ENCODE measurements at regions not wholly inside any gene's neighbourhood (a gene's known extent, or its start where the extent isn't known, plus 50 kb on each side); places are given as distances from the start of the nearest gene placed in this dataset.

DNA sequence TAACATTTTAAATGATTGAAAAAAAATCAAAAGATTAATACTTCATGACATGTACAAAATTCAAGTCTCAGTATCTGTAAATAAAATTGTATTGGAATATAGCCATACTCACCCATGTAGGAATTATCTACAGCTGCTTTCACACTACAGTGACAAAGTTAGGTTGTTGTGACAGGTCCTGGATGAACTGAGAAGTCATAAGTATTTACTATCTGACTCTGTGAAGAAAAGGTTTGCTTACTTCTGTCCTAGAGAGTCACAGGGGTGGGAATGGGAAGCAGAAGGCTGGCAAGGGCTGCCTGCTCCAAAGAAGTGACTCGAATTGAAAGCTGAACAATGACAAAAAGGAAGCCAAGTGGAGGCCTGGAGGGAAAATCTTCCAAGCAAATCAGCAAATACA is 155.2 kb downstream of the SLC30A10 start:
- no peak for DNase-seq (ENCODE audit: low read depth)

DNA sequence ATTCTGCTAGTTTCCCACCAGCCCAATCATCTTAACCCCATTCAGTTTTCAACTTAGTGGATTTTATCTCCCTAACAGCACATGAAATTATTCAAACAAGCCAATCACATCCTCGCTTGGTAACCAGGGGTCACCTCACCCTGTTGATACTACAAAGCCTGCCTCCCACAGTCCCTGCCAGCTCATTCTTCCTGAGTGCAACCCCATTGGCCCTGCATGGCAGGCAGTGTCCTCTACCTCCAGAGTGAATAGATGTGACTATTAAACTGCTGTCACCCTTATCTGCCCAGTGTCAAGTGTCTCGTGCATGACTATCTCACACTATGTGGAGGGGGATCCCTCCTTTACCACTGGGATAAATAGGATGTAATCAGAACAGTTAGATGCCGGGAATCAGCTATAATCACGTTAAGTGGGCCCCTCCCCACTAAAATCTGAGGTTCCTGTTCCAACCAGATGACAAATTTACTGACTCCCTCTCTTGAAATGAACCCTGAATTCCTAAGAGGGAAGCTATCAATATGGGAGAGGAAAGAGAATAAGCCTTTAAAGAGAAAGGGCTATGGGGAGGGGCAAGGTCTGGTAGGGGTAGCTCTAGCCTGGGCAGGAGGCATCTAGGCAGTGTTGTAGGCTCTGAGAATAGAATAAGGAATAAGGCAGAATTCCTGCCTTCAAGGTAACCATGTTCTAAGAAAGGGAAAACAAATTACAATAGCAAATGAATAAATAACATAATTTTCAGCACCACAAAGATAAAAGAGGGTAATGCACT is 155.9 kb downstream of the SLC30A10 start:
- no peak for DNase-seq (ENCODE audit: low read depth)

DNA sequence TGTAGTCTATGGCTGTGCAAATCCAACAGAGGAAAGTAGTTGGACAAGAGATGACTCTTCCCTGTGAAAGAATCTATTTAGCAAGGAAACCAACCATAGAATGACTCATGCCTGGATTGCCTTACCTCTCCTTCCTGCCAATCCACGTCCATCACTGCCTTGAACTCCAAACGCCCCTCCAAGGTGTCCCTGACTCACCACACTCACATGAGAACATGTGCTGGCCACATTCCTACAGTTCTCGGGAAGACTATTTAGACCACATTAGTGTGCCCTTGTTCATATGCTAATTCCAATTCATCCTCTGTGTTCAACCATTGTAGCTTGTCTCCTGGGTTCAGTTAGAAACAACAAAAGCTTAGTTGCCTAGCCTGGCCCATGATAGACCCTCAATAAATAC is 157.3 kb downstream of the SLC30A10 start:
- DNase-seq (ENCODE audit: low read depth): peak; percentile 95

DNA sequence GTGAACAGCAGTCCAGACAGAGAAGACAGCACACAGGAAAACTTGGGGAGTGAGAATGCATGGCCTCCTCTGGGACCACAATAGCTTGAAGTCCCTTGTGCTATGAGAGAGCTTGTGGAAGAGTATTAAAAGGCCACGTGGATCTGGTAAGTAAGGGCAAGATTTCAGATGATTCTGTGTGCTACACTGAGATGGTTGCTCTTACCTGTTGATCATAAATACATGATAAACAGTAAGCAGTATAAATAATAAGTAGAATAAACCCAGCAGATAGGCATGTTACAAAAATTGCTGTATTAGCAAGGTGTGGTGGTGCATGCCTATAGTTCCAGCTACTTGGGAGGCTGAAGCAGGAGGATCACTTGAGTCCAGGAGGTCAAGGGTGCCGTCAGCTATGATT is 150.4 kb upstream of the ZC3H11B start:
- no peak for DNase-seq (ENCODE audit: low read depth)

DNA sequence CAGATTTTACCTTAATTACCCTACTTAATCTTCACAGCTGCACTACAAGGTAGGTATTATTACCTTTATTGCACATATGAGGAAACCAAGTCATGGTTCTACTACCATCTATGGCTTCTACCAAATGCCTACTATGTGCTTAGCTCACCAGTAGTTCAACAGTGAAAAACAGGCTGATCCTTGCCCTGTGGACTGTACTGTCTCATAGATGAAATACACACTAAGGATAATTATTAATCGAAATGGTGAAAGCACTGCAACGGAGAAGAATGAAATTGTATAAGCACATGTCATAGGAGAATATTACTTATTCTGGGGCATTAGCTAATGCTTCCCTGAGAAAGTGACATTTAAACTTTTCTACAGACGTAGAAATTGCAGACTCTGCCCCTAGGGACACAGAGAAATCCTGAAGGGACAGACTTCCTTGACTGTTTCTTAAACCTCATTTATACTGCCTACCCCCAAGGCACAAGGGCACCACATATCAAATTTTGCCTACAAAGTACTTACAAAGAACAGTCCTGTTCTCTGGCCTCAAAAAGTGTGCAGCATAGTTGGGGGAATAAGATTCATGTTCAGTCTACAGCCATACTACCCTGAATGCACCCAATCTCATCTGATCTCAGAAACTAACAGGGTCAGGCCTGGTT is 148.4 kb upstream of the ZC3H11B start:
- DNase-seq (ENCODE audit: low read depth): no peak

DNA sequence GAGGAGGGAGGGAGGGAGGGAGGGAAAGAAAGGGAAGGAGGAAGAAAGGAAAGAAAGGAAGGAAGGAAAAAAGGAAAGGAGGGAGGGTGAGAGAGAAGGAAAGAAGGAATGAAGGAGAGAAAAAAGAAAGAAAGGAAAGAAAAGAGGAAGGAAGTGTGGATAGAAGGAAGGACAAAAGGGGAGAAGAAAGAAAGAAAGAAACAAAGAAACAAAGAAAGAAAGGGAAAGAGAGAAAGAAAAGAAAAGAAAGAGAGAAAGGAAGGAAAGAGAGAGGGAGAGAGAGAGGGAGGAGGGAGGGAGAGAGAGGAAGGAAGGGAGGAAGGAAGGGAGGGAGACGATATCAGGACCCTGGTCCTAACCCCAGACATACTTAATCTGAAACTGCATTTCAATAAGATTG is 146.2 kb upstream of the ZC3H11B start:
- DNase-seq (ENCODE audit: low read depth): no peak

DNA sequence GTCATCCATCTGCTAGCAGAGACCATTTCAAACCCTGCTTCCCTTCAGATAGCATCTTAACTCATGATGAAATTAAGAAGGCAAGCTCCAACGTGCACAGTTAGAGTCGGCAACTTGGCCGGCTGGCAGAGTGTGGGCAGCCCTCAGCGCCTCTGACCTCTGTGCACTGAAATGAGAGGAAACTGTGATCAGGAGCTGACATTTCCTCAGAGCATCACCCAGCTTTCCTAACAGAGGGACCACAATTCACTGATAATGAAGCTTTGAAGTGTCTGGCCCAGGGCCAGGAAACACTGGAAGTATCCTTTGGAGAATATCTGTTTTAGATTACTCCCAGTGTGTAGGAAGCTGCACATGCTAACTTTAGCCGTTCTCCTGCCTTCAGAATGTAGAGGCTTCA is 145.0 kb upstream of the ZC3H11B start:
- no peak for DNase-seq (ENCODE audit: low read depth)

DNA sequence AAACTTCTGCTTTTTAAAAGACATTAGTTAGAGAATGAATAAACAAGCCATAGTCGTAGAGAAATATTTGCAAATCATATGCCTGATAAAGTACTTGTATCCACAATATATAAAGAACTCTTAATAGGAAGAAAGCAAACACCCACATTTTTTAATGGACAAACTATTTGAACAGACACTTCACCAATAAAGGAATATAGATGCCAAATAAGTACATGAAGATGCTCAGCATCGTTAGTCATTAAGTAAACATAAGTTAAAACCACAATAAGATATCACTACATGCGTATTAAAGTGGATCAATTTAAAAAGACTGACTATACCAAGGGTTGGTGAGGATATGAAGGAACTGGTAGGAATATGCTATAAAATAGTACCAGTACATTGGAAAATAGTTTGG is 142.3 kb upstream of the ZC3H11B start:
- no peak for DNase-seq (ENCODE audit: low read depth)

DNA sequence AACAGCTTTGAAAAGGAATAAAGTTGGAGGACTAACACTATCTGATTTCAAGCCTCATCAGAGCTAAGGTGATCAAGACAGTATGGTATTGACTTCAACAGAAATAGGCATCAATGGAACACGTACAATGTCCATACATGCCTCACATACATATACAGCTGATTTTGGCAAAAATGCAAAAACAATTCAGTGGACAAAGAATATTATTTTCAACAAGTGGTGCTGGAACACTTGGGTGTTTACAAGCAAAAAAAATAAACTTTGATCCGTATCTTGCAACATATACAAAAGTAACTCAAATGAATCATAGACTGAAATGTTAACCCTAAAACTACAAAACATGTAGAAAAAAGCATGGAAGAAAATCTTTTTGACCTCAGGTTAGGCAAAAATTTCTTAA is 141.9 kb upstream of the ZC3H11B start:
- no peak for DNase-seq (ENCODE audit: low read depth)

DNA sequence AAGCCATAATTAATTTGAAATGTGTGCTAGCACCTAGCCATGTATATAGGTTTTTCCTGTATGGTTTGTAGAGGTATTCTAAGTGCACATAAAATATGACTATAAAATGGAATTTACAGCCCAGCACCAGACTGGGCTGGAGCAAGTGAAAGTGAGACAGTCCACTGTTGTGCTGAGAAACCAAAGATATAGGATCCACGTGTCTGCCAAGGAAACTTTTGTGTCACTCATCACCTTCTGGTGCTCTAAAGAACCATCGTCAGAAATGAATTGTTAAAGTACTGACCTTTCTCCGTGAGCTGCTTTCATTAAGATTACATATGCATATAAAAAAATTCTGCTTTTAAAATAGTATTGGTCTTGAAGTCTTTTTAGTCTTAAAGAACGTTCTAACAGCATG is 141.0 kb upstream of the ZC3H11B start:
- no peak for DNase-seq (ENCODE audit: low read depth)

DNA sequence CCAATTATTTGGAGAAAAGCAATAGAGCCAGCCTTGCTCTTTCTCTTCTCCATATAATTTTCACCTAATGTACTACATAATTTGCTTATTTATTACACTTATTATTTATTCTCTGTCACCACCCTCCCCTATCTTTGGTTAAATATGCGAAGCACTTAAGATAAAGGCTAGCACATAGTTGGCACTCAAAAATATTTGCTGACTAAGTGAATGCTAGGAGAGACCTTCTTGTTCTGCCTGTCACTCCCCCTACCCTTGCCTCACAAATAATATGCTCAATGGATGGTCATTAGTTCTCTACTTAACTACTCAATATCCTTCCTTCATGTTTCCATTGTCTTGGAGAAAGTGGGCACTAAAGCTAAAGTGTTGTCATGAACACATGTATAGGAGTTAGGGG is 139.7 kb upstream of the ZC3H11B start:
- DNase-seq (ENCODE audit: low read depth): no peak

DNA sequence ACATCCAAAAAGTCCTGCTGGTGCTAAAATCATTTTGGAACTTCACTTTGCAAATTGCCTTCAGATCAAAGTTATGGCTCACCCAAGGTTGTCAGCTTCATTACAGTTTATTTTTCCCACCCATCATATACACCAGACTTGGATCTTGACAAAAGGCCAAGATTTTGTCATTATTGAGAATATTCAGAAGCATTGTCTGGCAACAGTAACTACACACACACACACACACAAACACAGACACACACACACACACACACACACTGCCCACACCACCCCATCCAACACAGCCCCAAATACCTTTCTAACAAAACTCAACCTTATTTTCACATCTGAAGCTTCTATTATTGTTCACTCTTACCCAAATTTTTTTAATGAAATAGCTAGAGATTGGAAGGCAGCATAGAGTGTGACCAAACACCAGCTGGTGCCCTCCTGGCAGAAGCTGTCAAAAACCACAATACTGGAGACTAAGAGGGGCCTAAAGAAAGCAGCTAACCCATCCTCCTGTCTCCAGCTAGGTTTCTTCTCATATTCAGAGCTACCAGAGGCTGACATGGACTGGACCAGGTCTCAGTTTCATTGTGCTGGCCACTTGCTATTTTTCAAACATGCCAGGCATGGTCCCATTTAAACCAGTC is 139.1 kb upstream of the ZC3H11B start:
- no peak for DNase-seq (ENCODE audit: low read depth)

DNA sequence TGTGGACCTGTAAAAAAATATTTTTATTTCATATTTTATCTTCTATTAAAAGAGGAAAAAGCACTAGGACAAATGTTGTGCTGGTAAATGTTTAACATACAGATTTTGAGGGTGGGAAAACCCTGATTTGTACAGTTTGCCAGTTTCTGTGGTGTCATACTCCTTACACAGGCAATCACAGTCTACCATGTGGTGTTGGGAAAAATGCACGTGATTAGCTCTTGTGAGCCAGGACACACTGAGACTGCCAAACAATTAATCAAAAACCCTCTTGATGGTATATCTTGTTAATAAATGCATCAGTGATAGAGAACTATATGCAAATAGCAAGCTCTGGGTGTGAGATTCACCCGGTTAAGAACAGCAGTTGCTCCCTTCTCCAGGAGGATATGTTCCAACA is 136.5 kb upstream of the ZC3H11B start:
- DNase-seq (ENCODE audit: low read depth): no peak

DNA sequence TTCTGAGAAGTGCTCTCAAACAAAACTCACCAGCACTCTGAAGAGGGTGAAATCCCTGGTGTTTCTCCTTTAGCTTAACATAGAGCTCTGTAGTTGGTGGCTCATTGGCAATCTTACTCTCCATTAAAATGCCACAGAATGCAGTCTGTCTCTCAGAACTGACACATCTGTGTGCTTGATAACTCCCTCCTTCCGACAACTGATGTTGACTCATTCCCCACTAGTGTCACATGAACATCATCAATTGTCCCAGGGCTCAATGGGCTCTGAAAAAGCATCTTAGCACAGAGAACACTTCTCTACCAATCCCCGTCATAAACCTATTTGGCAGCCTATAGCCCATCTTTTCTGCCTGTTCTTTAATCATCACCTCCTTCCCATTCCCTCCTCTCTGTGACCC is 133.2 kb upstream of the ZC3H11B start:
- DNase-seq (ENCODE audit: low read depth): no peak

DNA sequence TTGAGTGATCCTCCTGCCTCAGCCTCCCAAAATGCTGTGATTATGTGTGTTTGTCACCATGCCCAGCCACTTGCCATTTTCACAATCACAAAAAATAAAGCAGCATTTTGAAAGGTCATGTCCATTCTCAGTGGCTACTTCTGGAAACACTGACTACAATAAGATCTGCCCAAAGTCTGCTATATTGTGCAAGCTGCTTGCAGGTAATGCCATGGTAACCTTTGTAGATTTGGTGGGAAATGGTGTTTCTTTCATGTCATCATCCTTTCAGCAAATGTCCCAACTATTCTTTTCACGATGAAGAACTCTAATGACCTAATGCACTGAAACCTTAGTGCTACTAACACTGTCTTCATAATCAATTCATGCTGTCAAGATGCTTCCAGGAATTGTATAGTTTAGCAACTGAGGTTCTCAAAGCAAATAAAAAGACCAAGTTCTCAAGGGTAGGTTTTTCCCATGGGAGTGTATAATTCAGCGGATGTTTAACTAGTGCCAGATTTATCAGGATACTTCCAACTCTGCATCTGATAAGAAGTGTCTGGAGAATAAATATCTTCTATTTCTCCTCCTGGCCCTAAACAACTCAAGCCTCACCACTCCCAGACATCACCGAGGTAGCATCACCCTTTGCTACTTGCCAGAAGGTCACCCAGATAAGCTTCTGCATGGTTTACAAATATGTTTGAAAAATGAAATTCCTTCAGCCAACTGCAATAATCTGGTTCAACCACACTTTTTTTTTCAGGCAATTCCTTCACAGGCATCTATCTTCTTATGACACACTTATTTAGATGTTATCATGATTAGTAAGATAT is 132.0 kb upstream of the ZC3H11B start:
- DNase-seq (ENCODE audit: low read depth): no peak

DNA sequence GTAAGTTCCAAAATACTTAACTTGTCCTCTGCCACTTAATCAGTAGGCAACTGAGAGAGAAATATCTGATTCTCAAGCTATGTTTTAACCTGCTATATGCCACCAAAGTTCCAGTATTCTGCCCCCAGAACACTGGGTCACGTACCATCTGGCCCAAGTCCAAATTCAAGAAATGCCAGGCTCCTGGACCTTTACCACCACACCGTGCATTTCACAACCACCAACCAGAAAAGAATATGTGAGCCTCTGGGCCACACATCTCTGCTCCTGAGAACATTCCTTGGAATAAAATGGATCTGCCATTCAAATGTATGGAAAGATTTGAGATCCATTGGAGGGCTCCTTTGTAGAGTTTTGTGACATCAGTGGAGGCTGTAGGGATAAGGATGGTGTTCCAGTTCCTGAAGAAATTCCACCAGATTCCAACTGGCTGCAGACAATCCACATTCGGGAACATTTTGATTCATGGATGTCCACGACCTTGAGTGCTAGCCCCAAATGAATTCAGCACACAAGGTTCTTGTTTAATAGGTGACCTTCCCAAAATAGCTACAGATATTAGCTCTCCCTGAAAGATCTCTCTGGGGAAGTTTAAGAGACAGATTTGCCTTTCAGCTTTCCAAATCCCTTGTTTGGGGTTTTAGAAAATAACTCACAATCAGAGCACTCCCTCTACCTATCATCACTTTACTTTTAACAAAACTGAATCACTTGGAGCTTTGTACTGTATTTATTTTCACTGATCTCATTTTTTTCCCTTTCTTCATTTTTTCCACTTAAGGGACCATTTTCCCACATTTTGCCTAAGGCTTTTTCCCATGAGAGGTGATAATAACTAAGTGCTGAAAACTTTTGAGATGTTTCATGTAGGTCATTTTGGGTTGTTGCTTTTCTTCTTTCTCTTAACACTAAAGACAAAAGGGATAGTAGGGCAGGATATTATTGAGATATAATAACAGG is 128.4 kb upstream of the ZC3H11B start:
- no peak for DNase-seq (ENCODE audit: low read depth)

DNA sequence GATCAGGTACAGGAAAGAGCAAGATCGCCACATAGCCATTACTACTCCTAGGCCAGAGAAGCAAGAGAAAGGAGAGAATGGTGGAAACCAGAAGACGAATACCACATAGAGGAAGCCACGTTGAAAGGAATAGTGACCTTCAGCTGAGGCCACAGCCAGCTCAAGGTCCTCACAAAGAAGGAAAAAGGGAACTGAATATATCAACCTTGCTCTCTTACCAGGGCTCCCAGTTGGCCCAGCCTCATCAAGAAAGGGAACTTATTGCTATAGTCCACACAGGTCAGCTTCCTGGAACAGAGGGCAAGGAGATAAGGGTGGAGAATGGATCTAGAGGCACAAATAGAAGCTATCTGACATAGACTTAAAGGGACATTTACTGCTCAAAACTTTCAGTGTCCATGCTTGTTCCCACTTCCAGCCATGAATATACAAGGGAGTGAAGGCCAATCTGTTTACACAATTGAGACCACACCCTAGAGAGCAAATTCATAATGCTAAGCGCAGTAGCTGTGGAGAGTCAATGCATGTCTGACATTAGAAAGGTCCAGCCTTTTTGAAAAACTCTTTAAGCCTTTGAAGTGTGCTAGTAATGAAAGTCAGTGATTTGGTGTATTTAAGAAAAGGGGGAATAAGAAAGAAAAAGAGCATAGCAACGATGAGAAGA is 120.7 kb upstream of the ZC3H11B start:
- DNase-seq (ENCODE audit: low read depth): no peak

DNA sequence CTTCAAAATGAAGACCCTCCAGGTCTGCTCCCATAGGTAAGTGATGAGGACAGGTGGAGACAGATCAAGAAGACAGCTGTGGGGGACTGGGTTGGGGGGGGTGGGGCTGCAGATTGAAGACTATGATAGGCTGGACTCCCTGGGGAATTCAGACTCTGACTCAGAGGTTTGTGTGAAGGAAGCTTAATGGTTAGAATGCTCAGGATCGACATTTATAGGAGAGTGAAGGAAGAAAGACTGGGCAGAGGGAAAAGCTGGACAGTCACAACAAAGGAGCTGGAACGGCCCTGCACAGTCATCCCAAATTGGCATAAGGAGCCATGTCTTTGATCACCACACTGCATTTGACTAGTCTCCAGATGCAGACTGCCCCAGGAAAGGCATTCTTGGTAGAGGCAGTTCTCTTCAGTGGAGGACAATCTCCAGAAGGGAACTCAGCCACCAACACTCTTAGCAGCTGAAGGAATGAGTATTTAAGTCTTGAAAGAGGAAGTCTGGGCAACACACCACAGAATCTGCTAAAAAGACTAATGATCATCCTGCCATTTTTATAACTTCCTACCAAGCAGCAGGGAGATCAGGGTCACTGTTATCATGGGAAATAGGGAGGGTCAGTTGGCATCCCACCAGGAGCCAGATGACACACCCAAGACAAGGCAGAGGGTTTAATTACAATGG is 120.0 kb upstream of the ZC3H11B start:
- DNase-seq (ENCODE audit: low read depth): no peak

DNA sequence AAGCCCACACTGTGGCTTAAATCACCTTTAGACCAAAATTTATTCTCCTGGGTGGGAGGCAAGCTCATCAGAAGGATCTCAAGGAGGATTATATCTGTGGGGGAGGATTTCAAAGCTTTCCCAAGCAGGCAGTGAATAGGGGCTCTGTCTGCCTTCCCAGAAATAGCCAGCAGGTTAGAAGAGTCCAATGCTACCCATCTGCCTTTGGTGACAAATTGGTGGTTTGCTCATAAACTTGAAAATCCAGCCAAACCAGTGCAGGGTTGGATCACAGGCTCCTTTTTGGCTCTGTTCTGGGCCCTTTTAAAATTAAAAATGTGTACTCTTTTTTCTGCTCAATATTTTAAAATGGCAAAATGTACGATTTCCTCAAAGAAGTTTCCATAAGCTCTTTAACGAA is 118.9 kb upstream of the ZC3H11B start:
- no peak for DNase-seq (ENCODE audit: low read depth)

Data from ELR (cell line).